Activated CD4-positive, alpha-beta T cell treated with anti-CD3 and anti-CD28 coated beads, Interleukin-2, amount 10 ng/mL, durations not matched to agents 24 days and 14 days (primary cell): ENCODE measurements at regions not wholly inside any gene's neighbourhood (a gene's known extent, or its start where the extent isn't known, plus 50 kb on each side); places are given as distances from the start of the nearest gene placed in this dataset.

Experiments
- DNase-seq: peaks from one replicate; pipeline ENCODE4 v3.0.0; 2022
- H3K27ac Mint-ChIP-seq: one replicate; pipeline ENCODE4 v1.8.0; 2022; ENCODE audit warnings: mild to moderate bottlenecking, mixed read lengths
- H3K27me3 Mint-ChIP-seq: one replicate; pipeline ENCODE4 v1.8.0; 2022; ENCODE audit warnings: mixed read lengths
- H3K36me3 Mint-ChIP-seq: one replicate; pipeline ENCODE4 v1.8.0; 2022; ENCODE audit warnings: low read depth, mild to moderate bottlenecking, mixed read lengths
- H3K4me1 Mint-ChIP-seq: one replicate; pipeline ENCODE4 v1.8.0; 2021; ENCODE audit warnings: mixed read lengths
- H3K4me3 Mint-ChIP-seq: one replicate; pipeline ENCODE4 v1.8.0; 2022; ENCODE audit warnings: mild to moderate bottlenecking, moderate library complexity, mixed read lengths
- H3K9me3 Mint-ChIP-seq: one replicate; pipeline ENCODE4 v1.8.0; 2021; ENCODE audit warnings: mixed read lengths
- intact Hi-C: fragments of 100-400 bp; cut with micrococcal nuclease; formaldehyde crosslinking; loops from one replicate; pipeline ENCODE4 v1.15.1; 2023

GRCh38 chr3:159776779-159777178 is 211.9 kb upstream of the IL12A start:
- Mint-ChIP-seq H3K4me1 (no peaks in the 10 kb centered on the region), H3K36me3 (no peaks in the 10 kb centered on the region), H3K4me3 (no peak overlapping the region), H3K27me3 (peaks cover 17% of the 10 kb centered on the region), H3K9me3 (no peaks in the 10 kb centered on the region), H3K27ac (no peak overlapping the region)
- intact Hi-C loops: no loop called here
- no peak for DNase-seq

- intact Hi-C loops: no loop called here
- no peaks in the 10 kb centered on the region for H3K36me3 Mint-ChIP-seq
- H3K27me3 Mint-ChIP-seq: peaks cover 4% of the 10 kb centered on the region
- no peaks in the 10 kb centered on the region for H3K9me3 Mint-ChIP-seq
- DNase-seq: no peak
- no peak overlapping the region for H3K27ac Mint-ChIP-seq
- no peaks in the 10 kb centered on the region for H3K4me1 Mint-ChIP-seq
- H3K4me3 Mint-ChIP-seq: no peak overlapping the region
These were observed 208.8 kb upstream of the IL12A start for GRCh38 chr3:159779883-159780282.

- Mint-ChIP-seq H3K4me3 (no peak overlapping the region), H3K27ac (no peak overlapping the region), H3K4me1 (no peaks in the 10 kb centered on the region), H3K27me3 (peaks cover 4% of the 10 kb centered on the region), H3K9me3 (no peaks in the 10 kb centered on the region), H3K36me3 (no peaks in the 10 kb centered on the region)
- no peak for DNase-seq
- intact Hi-C loops: no loop called here
These were observed 206.8 kb upstream of the IL12A start for GRCh38 chr3:159781867-159782266.

GRCh38 chr3:159782724-159783421 is 205.8 kb upstream of the IL12A start:
- Mint-ChIP-seq H3K4me1 (no peaks in the 10 kb centered on the region), H3K27me3 (peaks cover 4% of the 10 kb centered on the region), H3K4me3 (no peak overlapping the region), H3K27ac (no peak overlapping the region), H3K9me3 (no peaks in the 10 kb centered on the region), H3K36me3 (no peaks in the 10 kb centered on the region)
- no peak for DNase-seq
- intact Hi-C loops: no loop called here

- H3K27ac Mint-ChIP-seq: no peak overlapping the region
- no peaks in the 10 kb centered on the region for H3K36me3 Mint-ChIP-seq
- H3K27me3 Mint-ChIP-seq: peaks cover 4% of the 10 kb centered on the region
- H3K9me3 Mint-ChIP-seq: no peaks in the 10 kb centered on the region
- intact Hi-C loops: no loop called here
- H3K4me1 Mint-ChIP-seq: no peaks in the 10 kb centered on the region
- no peak overlapping the region for H3K4me3 Mint-ChIP-seq
- no peak for DNase-seq
These were observed 204.6 kb upstream of the IL12A start for GRCh38 chr3:159783780-159784742.

GRCh38 chr3:159785273-159785708 is 203.3 kb upstream of the IL12A start:
- intact Hi-C loops: no loop called here
- DNase-seq: no peak
- no peaks in the 10 kb centered on the region for H3K4me1 Mint-ChIP-seq
- H3K36me3 Mint-ChIP-seq: no peaks in the 10 kb centered on the region
- peaks cover 4% of the 10 kb centered on the region for H3K27me3 Mint-ChIP-seq
- H3K27ac Mint-ChIP-seq: no peak overlapping the region
- H3K9me3 Mint-ChIP-seq: no peaks in the 10 kb centered on the region
- H3K4me3 Mint-ChIP-seq: no peak overlapping the region

GRCh38 chr3:159786489-159787177 is 202.0 kb upstream of the IL12A start:
- no peak overlapping the region for H3K27ac Mint-ChIP-seq

GRCh38 chr3:159787178-159787574 is 201.5 kb upstream of the IL12A start:
- DNase-seq: no peak

More at GRCh38 chr3:159786489-159787177, 202.0 kb upstream of the IL12A start:
- H3K4me3 Mint-ChIP-seq: no peak overlapping the region
- H3K27me3 Mint-ChIP-seq: peaks cover 4% of the 10 kb centered on the region
- no peaks in the 10 kb centered on the region for H3K9me3 Mint-ChIP-seq
- no peaks in the 10 kb centered on the region for H3K4me1 Mint-ChIP-seq
- DNase-seq: no peak
- H3K36me3 Mint-ChIP-seq: no peaks in the 10 kb centered on the region
- intact Hi-C loops: no loop called here

GRCh38 chr3:159787794-159788205 is 200.8 kb upstream of the IL12A start:
- H3K9me3 Mint-ChIP-seq: no peaks in the 10 kb centered on the region
- no peaks in the 10 kb centered on the region for H3K36me3 Mint-ChIP-seq
- H3K27me3 Mint-ChIP-seq: peaks cover 4% of the 10 kb centered on the region
- H3K27ac Mint-ChIP-seq: no peak overlapping the region
- DNase-seq: no peak
- H3K4me3 Mint-ChIP-seq: no peak overlapping the region
- no peaks in the 10 kb centered on the region for H3K4me1 Mint-ChIP-seq
- intact Hi-C loops: no loop called here

More at GRCh38 chr3:159787178-159787574, 201.5 kb upstream of the IL12A start:
- no peak overlapping the region for H3K27ac Mint-ChIP-seq
- no peak overlapping the region for H3K4me3 Mint-ChIP-seq
- intact Hi-C loops: no loop called here
- no peaks in the 10 kb centered on the region for H3K9me3 Mint-ChIP-seq
- H3K27me3 Mint-ChIP-seq: peaks cover 4% of the 10 kb centered on the region
- H3K36me3 Mint-ChIP-seq: no peaks in the 10 kb centered on the region
- no peaks in the 10 kb centered on the region for H3K4me1 Mint-ChIP-seq

- intact Hi-C loops: no loop called here
- Mint-ChIP-seq H3K4me3 (no peak overlapping the region), H3K27me3 (peaks cover 4% of the 10 kb centered on the region), H3K9me3 (no peaks in the 10 kb centered on the region), H3K4me1 (no peaks in the 10 kb centered on the region), H3K27ac (no peak overlapping the region), H3K36me3 (no peaks in the 10 kb centered on the region)
- DNase-seq: no peak
These were observed 200.3 kb upstream of the IL12A start for GRCh38 chr3:159788291-159788690.

- H3K4me1 Mint-ChIP-seq: no peaks in the 10 kb centered on the region
- H3K9me3 Mint-ChIP-seq: no peaks in the 10 kb centered on the region
- no peak for DNase-seq
- intact Hi-C loops: no loop called here
- H3K4me3 Mint-ChIP-seq: no peak overlapping the region
- no peaks in the 10 kb centered on the region for H3K36me3 Mint-ChIP-seq
- peaks cover 5% of the 10 kb centered on the region for H3K27me3 Mint-ChIP-seq
- no peak overlapping the region for H3K27ac Mint-ChIP-seq
These were observed 199.6 kb upstream of the IL12A start for GRCh38 chr3:159789017-159789416.

- no peaks in the 10 kb centered on the region for H3K36me3 Mint-ChIP-seq
- H3K4me3 Mint-ChIP-seq: no peak overlapping the region
- no peak for DNase-seq
- H3K27ac Mint-ChIP-seq: no peak overlapping the region
- intact Hi-C loops: no loop called here
- peaks cover 5% of the 10 kb centered on the region for H3K27me3 Mint-ChIP-seq
- no peaks in the 10 kb centered on the region for H3K4me1 Mint-ChIP-seq
- no peaks in the 10 kb centered on the region for H3K9me3 Mint-ChIP-seq
These were observed 198.6 kb upstream of the IL12A start for GRCh38 chr3:159789742-159790635.

- Mint-ChIP-seq H3K4me1 (no peaks in the 10 kb centered on the region), H3K4me3 (no peak overlapping the region), H3K27me3 (peaks cover 8% of the 10 kb centered on the region), H3K27ac (no peak overlapping the region), H3K36me3 (no peaks in the 10 kb centered on the region), H3K9me3 (no peaks in the 10 kb centered on the region)
- intact Hi-C loops: no loop called here
- DNase-seq: no peak
These were observed 197.3 kb upstream of the IL12A start for GRCh38 chr3:159791336-159791735.
